Left lung (tissue), 4 donors: ENCODE measurements at regions not wholly inside any gene's neighbourhood (a gene's known extent, or its start where the extent isn't known, plus 50 kb on each side); places are given as distances from the start of the nearest gene placed in this dataset.

ENCODE experiments used
- ATAC-seq: fragments of 200-7000 bp; cut with Tn5 transposase; one replicate; pipeline ENCODE4 v1.9.1; 2020; ENCODE audit warnings: moderate library complexity
- DNase-seq, 4 donors: peaks; one replicate each; pipeline ENCODE4 v3.0.0-alpha.2; 2013 to 2020
- H3K27ac ChIP-seq, 2 donors: fragments of 200-600 bp; sonication (generic) in 1 of 2; one replicate each; pipeline versions ENCODE4 v1.5.0 to v1.8.0; 2020 to 2021
- H3K27me3 ChIP-seq, 2 donors: fragments of 200-600 bp; sonication (generic) in 1 of 2; one replicate each; pipeline versions ENCODE4 v1.5.0 to v1.8.0; 2020 to 2021
- H3K36me3 ChIP-seq, 2 donors: fragments of 200-600 bp; sonication (generic) in 1 of 2; one replicate each; pipeline versions ENCODE4 v1.5.0 to v1.8.0; 2020 to 2021
- H3K4me1 ChIP-seq, 2 donors: fragments of 200-600 bp; one replicate each; pipeline ENCODE4 v1.8.0; 2021
- H3K4me3 ChIP-seq, 2 donors: fragments of 200-600 bp; sonication (generic) in 1 of 2; one replicate each; pipeline versions ENCODE4 v1.5.0 to v1.8.0; 2020 to 2021; ENCODE audit warnings: mild to moderate bottlenecking in 1 of 2
- H3K9me3 ChIP-seq, 2 donors: fragments of 200-600 bp; sonication (generic) in 1 of 2; one replicate each; pipeline versions ENCODE4 v1.5.0 to v1.8.0; 2020 to 2021
- CTCF ChIP-seq, 2 donors: fragments of 200-600 bp; sonication (generic) in 1 of 2; IDR thresholded peaks; one replicate each; pipeline versions ENCODE4 v1.5.0 to v1.8.0; 2021; ENCODE audit warnings: antibody characterized with exemption in 2 of 2
- intact Hi-C, 2 donors: fragments of 100-400 bp; cut with DNase I; formaldehyde crosslinking; loops; one replicate each; pipeline versions ENCODE4 v1.11.2 to v1.14.2; 2022
- donor health status: DM: no; HTN: yes; CAD: no.
- donor health status: DM: no; HTN: no; CAD: no.

DNA sequence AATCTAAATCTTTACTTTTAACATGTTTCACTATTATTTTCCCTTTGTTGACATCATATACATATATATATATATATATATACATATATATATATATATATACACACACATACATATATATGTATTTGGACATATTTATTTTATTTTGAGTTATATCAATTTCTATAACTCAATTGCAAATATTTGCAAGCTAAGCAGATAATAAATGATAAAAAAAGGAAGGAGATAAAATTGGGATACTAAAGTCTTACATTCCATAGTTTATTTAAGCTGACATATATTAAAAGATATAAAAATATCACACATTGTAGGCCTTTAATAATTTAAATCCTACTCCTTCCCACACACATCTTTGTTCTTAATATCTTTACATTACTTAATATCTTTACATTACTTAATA lies 372.2 kb downstream of the GRXCR1 start:
- peaks cover 0 to 24% of the 10 kb centered on the region in 2 donors for H3K9me3 ChIP-seq
- TF ChIP-seq CTCF (IDR thresholded peaks at IDR 0.05), result no peak
- intact Hi-C loops, result no loop called here
- no peaks in the 10 kb centered on the region for H3K4me1 ChIP-seq
- no peaks in the 10 kb centered on the region for H3K36me3 ChIP-seq
- ATAC-seq, result no peak
- H3K4me3 ChIP-seq, result no peak overlapping the region
- H3K27me3 ChIP-seq, result no peaks in the 10 kb centered on the region
- DNase-seq, result no peak
- H3K27ac ChIP-seq, result no peak overlapping the region

DNA sequence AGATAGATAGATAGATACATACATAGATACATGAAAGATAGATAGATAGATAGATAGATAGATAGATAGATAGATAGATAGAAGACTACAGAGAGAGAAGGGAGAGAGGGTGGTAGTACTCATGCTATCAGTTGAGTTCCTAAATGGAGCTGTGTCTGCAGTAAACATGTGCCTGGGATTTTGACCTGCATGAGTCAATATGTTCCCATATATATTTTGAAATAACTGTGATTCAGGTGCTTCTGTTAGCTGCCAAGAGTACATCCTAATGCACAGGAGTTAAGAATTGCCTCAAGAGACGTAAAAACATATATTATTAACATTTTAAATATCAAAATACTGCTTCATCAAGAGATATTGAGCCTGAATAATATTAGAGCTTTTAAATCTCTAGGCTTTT lies 379.4 kb downstream of the GRXCR1 start:
- ATAC-seq (no peak), DNase-seq (no peak)
- Histone ChIP-seq H3K9me3 (no peaks in the 10 kb centered on the region), H3K4me1 (no peaks in the 10 kb centered on the region), H3K36me3 (no peaks in the 10 kb centered on the region), H3K27ac (no peak overlapping the region), H3K4me3 (no peak overlapping the region), H3K27me3 (no peaks in the 10 kb centered on the region)
- intact Hi-C loops, result no loop called here
- no peak for TF ChIP-seq CTCF (IDR thresholded peaks at IDR 0.05)

GRCh38 chr4:43274376-43274775 lies 381.9 kb downstream of the GRXCR1 start:
- Histone ChIP-seq H3K27ac (no peak overlapping the region), H3K9me3 (no peaks in the 10 kb centered on the region), H3K4me3 (no peak overlapping the region), H3K4me1 (no peaks in the 10 kb centered on the region), H3K36me3 (no peaks in the 10 kb centered on the region), H3K27me3 (no peaks in the 10 kb centered on the region)
- intact Hi-C loops, result no loop called here
- DNase-seq, result no peak
- ATAC-seq, result no peak
- TF ChIP-seq CTCF (IDR thresholded peaks at IDR 0.05), result no peak

DNA sequence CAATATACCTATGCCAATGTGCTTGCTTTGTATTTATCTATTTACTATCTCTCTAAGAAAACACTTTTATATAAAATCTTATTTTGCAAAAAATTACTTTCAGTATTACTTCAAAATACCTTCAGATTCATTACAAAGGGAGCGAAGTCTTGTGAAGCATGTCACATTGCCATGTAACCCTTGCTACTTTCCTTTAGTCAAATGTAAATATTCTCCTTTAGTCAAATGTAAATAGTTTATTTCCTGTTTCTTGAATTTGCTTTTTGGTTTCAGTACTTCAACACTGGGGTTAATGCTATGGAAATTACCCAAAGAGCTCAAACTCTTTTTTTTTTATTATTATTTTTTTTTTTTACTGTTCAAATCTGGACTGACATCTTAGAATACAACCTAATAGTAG lies 383.3 kb downstream of the GRXCR1 start:
- Histone ChIP-seq H3K4me1 (no peaks in the 10 kb centered on the region), H3K27me3 (no peaks in the 10 kb centered on the region), H3K27ac (no peak overlapping the region), H3K4me3 (no peak overlapping the region), H3K36me3 (no peaks in the 10 kb centered on the region), H3K9me3 (no peaks in the 10 kb centered on the region)
- DNase-seq (no peak), ATAC-seq (no peak)
- TF ChIP-seq CTCF (IDR thresholded peaks at IDR 0.05), result no peak
- intact Hi-C loops, result no loop called here

DNA sequence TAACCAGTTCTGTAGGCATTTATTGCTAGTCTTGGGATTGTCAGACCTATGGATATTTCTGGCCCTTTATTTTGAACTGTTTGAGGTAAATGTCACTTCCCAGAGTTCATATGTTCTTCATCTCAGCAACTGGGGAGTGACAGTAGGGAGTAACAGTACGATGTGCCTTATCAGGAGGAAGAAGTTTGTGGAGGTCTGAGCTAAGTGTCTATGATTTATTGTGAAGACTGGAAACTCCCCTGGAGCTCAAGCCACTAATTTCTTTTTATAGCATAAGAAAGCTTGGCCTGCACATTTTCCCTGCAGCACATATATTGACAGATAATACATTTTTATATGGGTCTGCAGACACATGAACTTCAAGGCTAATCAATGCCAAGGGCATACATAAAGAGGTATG lies 383.8 kb downstream of the GRXCR1 start:
- ATAC-seq (no peak), DNase-seq (no peak)
- no peaks in the 10 kb centered on the region for H3K9me3 ChIP-seq
- intact Hi-C loops, result no loop called here
- no peaks in the 10 kb centered on the region for H3K27me3 ChIP-seq
- no peak overlapping the region for H3K4me3 ChIP-seq
- H3K36me3 ChIP-seq, result no peaks in the 10 kb centered on the region
- no peak for TF ChIP-seq CTCF (IDR thresholded peaks at IDR 0.05)
- no peaks in the 10 kb centered on the region for H3K4me1 ChIP-seq
- no peak overlapping the region for H3K27ac ChIP-seq
